Nephron (organoid): ENCODE measurements at regions not wholly inside any gene's neighbourhood (a gene's known extent, or its start where the extent isn't known, plus 50 kb on each side); places are given as distances from the start of the nearest gene placed in this dataset.

Source experiments
- H3K27ac Mint-ChIP-seq, 3 experiments: 2 replicates each; pipeline ENCODE4 v1.8.0; 2020; ENCODE audit warnings: mixed read lengths in 3 of 3, mild to moderate bottlenecking in 2 of 3, moderate library complexity in 1 of 3
- H3K27me3 Mint-ChIP-seq: 2 replicates; pipeline ENCODE4 v1.8.0; 2021; ENCODE audit warnings: low read depth, mild to moderate bottlenecking, moderate library complexity, mixed read lengths
- H3K36me3 Mint-ChIP-seq: 2 replicates; pipeline ENCODE4 v1.8.0; 2020; ENCODE audit warnings: low read depth, mixed read lengths
- H3K4me1 Mint-ChIP-seq: 2 replicates; pipeline ENCODE4 v1.8.0; 2020; ENCODE audit warnings: mixed read lengths
- H3K4me3 Mint-ChIP-seq, 3 experiments: 2 replicates each; pipeline ENCODE4 v1.8.0; 2020; ENCODE audit warnings: mild to moderate bottlenecking in 3 of 3, mixed read lengths in 3 of 3, moderate library complexity in 2 of 3
- H3K9me3 Mint-ChIP-seq: 2 replicates; pipeline ENCODE4 v1.8.0; 2020; ENCODE audit warnings: mixed read lengths
- CTCF ChIP-seq, 3 experiments: fragments of 200-600 bp; sonication (generic); IDR thresholded peaks; one replicate each; pipeline ENCODE4 v1.5.0; 2021; ENCODE audit warnings: antibody characterized with exemption in 3 of 3; ENCODE audit not compliant: unreplicated experiment in 3 of 3

- Mint-ChIP-seq H3K27me3 (no peaks in the 10 kb centered on the region), H3K27ac (no peak overlapping the region)
- TF ChIP-seq CTCF (IDR thresholded peaks at IDR 0.05; ENCODE audit: unreplicated experiment in 3 of 3): no peak
These were observed 811.3 kb upstream of the GBE1 start for GRCh38 chr3:82572721-82573120.

GRCh38 chr3:82568776-82569338 lies 807.4 kb upstream of the GBE1 start:
- no peak overlapping the region for H3K4me3 Mint-ChIP-seq
- no peak overlapping the region for H3K27ac Mint-ChIP-seq
- H3K4me1 Mint-ChIP-seq: no peaks in the 10 kb centered on the region
- no peaks in the 10 kb centered on the region for H3K27me3 Mint-ChIP-seq
- H3K36me3 Mint-ChIP-seq: no peaks in the 10 kb centered on the region
- TF ChIP-seq CTCF (IDR thresholded peaks at IDR 0.05; ENCODE audit: unreplicated experiment in 3 of 3): no peak
- H3K9me3 Mint-ChIP-seq: no peaks in the 10 kb centered on the region

More at GRCh38 chr3:82572721-82573120, 811.3 kb upstream of the GBE1 start:
- no peaks in the 10 kb centered on the region for H3K9me3 Mint-ChIP-seq
- H3K36me3 Mint-ChIP-seq: no peaks in the 10 kb centered on the region
- no peaks in the 10 kb centered on the region for H3K4me1 Mint-ChIP-seq
- no peak overlapping the region for H3K4me3 Mint-ChIP-seq

GRCh38 chr3:82567029-82567600 lies 805.7 kb upstream of the GBE1 start:
- H3K27me3 Mint-ChIP-seq: no peaks in the 10 kb centered on the region
- no peak overlapping the region for H3K27ac Mint-ChIP-seq
- no peak overlapping the region for H3K4me3 Mint-ChIP-seq

GRCh38 chr3:82562896-82563295 lies 801.5 kb upstream of the GBE1 start:
- no peak for TF ChIP-seq CTCF (IDR thresholded peaks at IDR 0.05; ENCODE audit: unreplicated experiment in 3 of 3)

More at GRCh38 chr3:82567029-82567600, 805.7 kb upstream of the GBE1 start:
- H3K36me3 Mint-ChIP-seq: no peaks in the 10 kb centered on the region
- no peaks in the 10 kb centered on the region for H3K4me1 Mint-ChIP-seq
- H3K9me3 Mint-ChIP-seq: no peaks in the 10 kb centered on the region
- TF ChIP-seq CTCF (IDR thresholded peaks at IDR 0.05; ENCODE audit: unreplicated experiment in 3 of 3): no peak

GRCh38 chr3:82561784-82562183 lies 800.3 kb upstream of the GBE1 start:
- Mint-ChIP-seq H3K27me3 (no peaks in the 10 kb centered on the region), H3K4me3 (no peak overlapping the region), H3K27ac (no peak overlapping the region), H3K9me3 (no peaks in the 10 kb centered on the region), H3K36me3 (no peaks in the 10 kb centered on the region), H3K4me1 (no peaks in the 10 kb centered on the region)
- TF ChIP-seq CTCF (IDR thresholded peaks at IDR 0.05; ENCODE audit: unreplicated experiment in 3 of 3): no peak

More at GRCh38 chr3:82562896-82563295, 801.5 kb upstream of the GBE1 start:
- no peaks in the 10 kb centered on the region for H3K9me3 Mint-ChIP-seq
- H3K36me3 Mint-ChIP-seq: no peaks in the 10 kb centered on the region
- H3K4me3 Mint-ChIP-seq: no peak overlapping the region
- H3K27me3 Mint-ChIP-seq: no peaks in the 10 kb centered on the region
- H3K27ac Mint-ChIP-seq: no peak overlapping the region
- no peaks in the 10 kb centered on the region for H3K4me1 Mint-ChIP-seq

GRCh38 chr3:82558081-82558480 lies 796.6 kb upstream of the GBE1 start:
- H3K4me3 Mint-ChIP-seq: no peak overlapping the region

More at GRCh38 chr3:82558081-82558480, 796.6 kb upstream of the GBE1 start:
- Mint-ChIP-seq H3K27ac (no peak overlapping the region), H3K27me3 (no peaks in the 10 kb centered on the region), H3K4me1 (no peaks in the 10 kb centered on the region), H3K36me3 (no peaks in the 10 kb centered on the region), H3K9me3 (no peaks in the 10 kb centered on the region)
- no peak for TF ChIP-seq CTCF (IDR thresholded peaks at IDR 0.05; ENCODE audit: unreplicated experiment in 3 of 3)
